LHCN-M2 (cell line): ENCODE measurements at regions not wholly inside any gene's neighbourhood (a gene's known extent, or its start where the extent isn't known, plus 50 kb on each side); places are given as distances from the start of the nearest gene placed in this dataset.
"Not testable (repeated sequence)": the region's sequence is repeated elsewhere in the genome, so short reads cannot be mapped to it uniquely, and the experiment has no call there.

Experiments used
- DNase-seq: peaks from one replicate; pipeline ENCODE4 v3.0.0-alpha.2; 2012; ENCODE audit warnings: low read depth

GRCh38 chr6:21282360-21282759, 311.2 kb upstream of the SOX4 start:
- not testable (repeated sequence) for DNase-seq

DNA sequence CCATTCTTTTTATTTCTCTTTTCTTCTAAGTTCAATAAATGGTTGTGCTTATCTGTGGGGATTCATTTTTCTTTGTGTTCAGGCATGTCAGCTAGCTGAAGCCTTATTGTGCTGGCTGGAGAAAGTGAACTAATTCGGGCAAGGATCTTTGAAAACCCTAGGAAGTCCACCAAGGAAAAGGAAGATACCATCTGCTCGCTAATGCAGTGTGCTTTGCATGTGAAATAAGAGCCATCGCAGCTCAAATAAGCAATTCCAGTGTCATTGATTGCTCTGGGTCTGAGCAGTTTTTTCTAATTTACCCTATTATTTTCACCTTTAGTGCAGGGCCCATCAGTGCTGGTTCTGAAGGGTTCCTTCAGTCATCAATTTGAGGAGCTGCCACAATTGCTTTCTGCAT, 309.4 kb upstream of the SOX4 start:
- no peak for DNase-seq

GRCh38 chr6:21284706-21285105, 308.8 kb upstream of the SOX4 start:
- DNase-seq: no peak

DNA sequence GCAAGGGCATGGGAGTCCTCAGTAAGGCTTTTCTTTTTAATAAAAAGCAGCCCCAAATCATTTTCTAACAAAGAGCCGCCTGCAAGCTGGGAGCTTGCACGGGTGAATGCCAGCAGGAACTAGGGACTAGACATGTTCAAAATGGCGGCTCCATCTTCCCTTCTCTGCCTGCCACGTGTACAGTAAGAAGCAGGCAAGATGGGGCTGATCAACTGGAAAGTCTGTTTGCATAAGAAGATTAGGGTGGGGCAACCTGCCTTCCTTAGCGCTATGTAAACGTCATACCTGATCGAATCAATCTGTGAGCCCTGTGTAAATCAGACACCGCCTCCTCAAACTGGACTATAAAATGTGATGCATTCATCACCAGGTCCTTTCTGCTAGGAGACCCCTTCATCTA, 299.4 kb upstream of the SOX4 start:
- no peak for DNase-seq

DNA sequence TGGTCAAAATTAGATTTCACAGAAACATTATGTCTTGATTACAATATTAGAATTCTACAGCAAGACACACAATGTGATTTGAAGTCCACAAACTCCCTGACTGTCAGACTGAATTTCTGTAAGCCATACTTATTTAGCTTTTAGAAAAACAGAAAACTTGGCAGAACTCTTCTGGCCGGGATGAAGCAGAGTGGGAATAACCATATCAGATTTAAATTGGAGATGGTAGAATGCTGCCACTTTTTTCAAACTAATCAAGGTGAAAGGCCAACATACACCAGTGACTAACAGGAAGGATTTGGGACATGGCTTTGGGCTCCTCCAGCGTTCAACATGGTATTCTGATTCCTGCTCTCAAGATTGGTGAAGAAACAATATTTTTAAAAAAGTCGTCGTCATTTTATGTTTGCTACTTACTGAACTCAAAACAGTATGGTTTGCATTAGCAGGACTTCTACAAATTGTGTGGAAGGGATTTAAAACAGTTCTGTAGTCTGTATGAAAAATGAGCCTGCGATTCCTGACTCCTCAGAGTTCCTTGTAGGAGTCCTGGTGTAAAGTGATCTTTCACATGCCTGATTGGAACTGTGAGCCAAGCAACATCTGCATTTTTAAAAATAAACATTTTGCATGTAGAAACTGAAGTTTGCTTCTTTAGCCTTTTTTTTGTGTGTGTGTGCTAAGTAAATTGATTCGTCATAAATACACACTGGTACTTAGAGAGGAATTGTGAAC, 297.9 kb upstream of the SOX4 start:
- DNase-seq: no peak

DNA sequence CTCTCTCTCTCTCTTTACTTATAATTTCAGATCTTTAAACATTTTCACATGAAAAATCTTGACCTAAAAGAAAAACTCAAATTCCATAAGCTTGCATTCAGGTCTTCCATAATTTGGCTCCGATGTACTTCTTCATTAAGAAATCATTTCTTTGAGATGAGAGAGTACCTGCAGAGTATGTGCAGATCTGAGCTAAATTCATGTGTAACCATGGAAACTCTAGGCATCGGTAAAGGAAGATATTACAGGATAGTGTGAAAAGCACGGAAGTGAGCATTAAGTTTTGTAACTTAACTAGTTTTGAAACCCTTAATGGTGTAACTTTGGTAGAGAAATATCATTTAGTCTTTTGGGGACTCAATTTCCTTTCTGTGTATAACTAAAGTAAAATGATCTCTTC, 295.9 kb upstream of the SOX4 start:
- no peak for DNase-seq

DNA sequence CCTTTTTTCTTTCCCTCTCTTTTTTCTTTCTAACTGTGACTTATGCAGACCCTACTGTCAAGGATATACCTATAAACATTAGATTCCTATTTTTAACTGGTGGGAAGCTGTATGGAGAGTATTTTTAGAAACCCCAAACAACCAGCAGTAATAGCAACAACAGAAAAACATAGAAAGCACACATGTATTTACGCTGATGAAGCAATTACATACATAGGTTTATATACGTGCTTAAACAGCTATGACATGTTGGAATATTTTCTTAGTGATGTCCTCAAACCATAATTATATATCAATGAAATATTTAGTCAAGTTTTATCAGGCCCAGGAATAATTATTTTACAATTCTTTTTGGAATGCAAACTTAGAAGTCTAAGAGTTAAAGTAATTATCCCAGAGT, 294.3 kb upstream of the SOX4 start:
- DNase-seq: no peak

DNA sequence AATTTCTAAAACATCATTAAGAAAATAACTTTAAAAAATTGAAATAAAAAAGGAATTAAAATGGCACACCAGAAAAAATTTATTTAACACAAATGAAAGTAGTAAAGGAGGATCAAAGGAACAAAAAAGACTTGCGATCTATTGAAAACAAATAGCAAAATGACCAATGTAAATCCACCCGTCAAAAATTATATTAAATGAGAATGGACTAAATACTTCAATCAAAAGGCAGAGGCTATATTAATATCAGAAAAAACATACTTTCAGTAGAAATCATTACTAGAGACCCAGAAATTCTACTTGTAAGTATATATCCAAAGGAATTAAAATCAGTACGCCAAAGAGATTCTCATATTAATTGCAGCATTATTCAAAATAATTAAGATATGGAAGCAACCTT, 293.1 kb upstream of the SOX4 start:
- no peak for DNase-seq

DNA sequence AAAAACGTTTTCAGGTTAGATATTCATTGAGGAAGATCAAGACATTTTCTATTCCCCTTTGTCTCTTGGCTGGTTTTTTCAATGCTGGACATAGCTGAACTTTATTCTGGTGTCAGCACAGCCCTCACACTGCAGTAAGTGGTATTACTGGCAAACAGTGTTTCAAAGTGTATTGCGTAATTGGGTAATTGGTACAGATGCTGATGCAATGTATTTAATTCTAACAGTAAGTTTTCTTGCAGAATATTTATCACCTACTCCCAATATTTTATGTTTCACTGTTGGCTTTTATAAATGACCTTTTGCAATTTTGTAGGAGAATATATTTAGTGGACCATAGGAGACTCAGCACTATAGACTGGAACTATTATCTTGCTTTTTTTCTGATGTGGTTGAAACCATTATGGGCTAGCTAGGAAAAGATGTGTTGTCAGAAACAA, 287.6 kb upstream of the SOX4 start:
- DNase-seq: peak; percentile 26

DNA sequence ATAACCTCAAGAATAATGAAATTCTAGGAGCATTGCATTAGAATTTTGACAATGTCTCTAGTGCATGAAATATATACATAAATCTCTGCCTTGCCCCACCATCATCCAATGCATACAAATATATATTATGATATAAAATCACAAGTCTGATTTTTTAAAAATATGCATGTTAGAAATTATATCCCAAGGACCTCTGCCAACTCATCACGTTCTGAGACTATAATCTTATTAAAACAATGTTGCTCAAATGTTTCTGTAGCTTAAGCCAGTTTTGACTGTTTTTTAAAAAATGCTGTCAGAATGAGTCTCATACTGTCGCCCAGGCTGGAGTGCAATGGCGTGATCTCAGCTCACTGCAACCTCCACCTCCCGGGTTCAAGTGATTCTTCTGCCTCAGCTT, 287.0 kb upstream of the SOX4 start:
- DNase-seq: no peak

DNA sequence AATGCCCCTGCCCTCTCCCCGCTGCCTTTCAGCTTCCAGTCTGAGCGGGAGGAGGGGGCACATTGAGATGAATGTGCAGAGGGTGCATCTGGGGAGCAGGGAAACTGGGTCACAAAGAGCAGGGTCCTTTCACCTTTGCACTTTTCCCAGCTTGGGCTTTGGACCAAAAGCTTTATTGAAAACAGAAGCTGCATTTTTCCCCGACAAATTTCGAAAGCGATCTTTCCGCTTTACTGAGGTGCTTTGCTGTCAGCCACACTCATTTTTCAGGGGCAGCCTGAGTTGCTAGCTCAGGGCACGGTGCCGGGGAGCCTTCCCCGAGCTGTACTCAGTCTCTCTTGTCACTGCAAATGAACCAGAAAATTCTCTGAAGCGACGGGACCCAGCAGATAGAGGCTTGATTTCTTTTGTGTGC, 283.7 kb upstream of the SOX4 start:
- no peak for DNase-seq

GRCh38 chr6:21310568-21311140, 282.9 kb upstream of the SOX4 start:
- no peak for DNase-seq

GRCh38 chr6:21312118-21312517, 281.4 kb upstream of the SOX4 start:
- DNase-seq: no peak

GRCh38 chr6:21317642-21318041, 275.9 kb upstream of the SOX4 start:
- DNase-seq: no peak

- DNase-seq: peak; percentile 3
These were observed 272.5 kb upstream of the SOX4 start for GRCh38 chr6:21321076-21321475.

DNA sequence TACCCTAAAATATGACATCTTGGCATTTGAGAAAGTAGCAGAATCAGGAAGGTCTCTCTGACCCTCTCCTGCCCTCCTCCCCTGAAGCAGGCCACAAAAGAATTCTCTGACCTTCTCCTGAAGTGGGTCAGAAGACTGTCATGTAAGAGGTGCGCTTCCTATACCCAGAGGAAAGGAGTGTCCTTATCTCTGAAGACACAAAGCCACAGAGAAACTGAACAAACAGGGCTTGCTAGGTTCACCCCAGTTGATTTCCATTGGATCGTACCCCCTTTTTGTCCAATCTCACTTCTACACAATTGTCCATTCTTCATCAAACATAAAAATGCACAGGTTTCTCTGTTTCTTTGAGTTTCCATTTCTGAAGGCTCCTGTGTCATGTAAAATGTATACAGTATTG, 272.0 kb upstream of the SOX4 start:
- DNase-seq: no peak

DNA sequence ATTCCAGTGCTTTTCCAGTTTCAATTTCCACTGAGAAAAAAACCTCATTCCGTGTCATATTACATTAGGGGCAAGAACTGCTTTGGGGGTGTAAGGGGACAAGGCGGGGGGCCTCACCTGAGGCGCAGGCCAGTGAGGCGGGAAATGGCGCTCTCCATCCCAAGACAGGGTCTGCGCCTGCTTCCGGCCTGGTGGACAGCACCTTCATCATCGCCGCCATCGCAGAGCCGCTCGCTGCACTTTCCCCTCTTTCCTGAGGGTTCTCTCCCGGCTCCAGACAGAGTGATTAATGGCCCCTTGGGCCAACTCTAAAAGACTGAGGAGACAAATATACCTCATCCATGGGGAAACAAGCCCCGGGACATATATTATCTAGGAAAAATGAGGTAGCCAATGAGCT, 270.0 kb upstream of the SOX4 start:
- DNase-seq: no peak

DNA sequence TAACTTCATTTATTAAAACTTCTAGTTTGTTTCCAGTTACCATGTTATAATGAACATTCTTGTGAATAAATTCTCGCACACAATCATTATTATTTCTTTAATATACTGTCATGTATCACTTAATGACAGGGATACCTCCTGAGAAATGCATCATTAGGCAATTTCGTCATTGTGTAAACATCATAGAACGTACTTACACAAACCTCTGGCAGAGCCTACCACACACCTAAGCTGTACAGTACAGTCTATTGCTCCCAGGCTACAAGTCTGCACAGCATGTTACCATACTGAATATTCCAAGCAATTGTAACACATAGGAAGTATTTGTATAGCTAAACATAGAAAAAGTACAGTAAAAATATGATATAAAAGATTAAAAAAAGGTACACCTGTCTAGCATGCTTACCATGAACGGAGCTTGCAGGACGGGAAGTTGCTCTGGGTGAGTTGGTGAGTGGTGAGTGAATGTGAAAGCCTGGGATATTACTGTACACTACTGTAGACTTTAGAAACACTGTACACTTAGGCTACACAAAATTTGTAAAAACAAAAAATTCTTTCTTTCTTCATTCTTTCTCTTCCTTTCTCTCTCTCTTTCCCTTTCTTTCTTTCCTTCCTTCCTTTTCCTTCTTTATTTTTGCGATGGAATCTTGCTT, 268.2 kb upstream of the SOX4 start:
- DNase-seq: no peak

- DNase-seq: no peak
These were observed 266.0 kb upstream of the SOX4 start for GRCh38 chr6:21327326-21328112.

GRCh38 chr6:21331235-21331634, 262.3 kb upstream of the SOX4 start:
- no peak for DNase-seq

DNA sequence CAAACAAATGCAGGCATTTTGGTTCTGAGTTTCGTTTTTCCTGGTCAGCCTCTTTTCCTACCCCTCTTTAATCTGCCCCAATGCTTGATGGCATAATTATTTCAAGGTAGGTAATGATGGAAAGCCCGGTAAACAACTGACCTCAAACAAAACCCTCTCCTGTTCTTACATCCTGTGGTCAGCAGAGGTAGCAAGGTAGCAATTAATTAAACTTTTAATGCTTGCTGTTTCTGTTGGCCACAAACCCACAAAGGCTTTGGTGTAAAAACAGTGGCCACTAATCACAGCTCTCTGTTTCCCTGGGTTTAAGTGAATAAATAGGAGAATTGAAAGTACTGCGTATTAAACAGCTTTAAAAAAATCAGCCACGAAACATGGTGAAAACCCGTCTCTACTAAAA, 261.5 kb upstream of the SOX4 start:
- no peak for DNase-seq

GRCh38 chr6:21332660-21333059, 260.9 kb upstream of the SOX4 start:
- DNase-seq: no peak
